ENCODE measurements at regions not wholly inside any gene's neighbourhood (a gene's known extent, or its start where the extent isn't known, plus 50 kb on each side); places are given as distances from the start of the nearest gene placed in this dataset.

GRCh38 chr11:22041039-22041438 is 151.8 kb upstream of the ANO5 start:
- no peaks in the 10 kb centered on the region for H3K36me3 Mint-ChIP-seq (ENCODE audit: low read depth)
- no peak overlapping the region for H3K27ac Mint-ChIP-seq
- H3K9me3 Mint-ChIP-seq = no peaks in the 10 kb centered on the region
- TF ChIP-seq CTCF (IDR thresholded peaks at IDR 0.05; ENCODE audit: unreplicated experiment in 3 of 3) = no peak
- no peaks in the 10 kb centered on the region for H3K4me1 Mint-ChIP-seq
- no peaks in the 10 kb centered on the region for H3K27me3 Mint-ChIP-seq (ENCODE audit: low read depth)
- H3K4me3 Mint-ChIP-seq = no peak overlapping the region

GRCh38 chr11:22042081-22042480 is 150.8 kb upstream of the ANO5 start:
- Mint-ChIP-seq H3K27me3 (ENCODE audit: low read depth) (no peaks in the 10 kb centered on the region), H3K4me1 (no peaks in the 10 kb centered on the region), H3K9me3 (no peaks in the 10 kb centered on the region), H3K36me3 (ENCODE audit: low read depth) (no peaks in the 10 kb centered on the region), H3K4me3 (no peak overlapping the region), H3K27ac (no peak overlapping the region)
- TF ChIP-seq CTCF (IDR thresholded peaks at IDR 0.05; ENCODE audit: unreplicated experiment in 3 of 3) = no peak

- Mint-ChIP-seq H3K4me1 (no peaks in the 10 kb centered on the region), H3K4me3 (no peak overlapping the region), H3K36me3 (ENCODE audit: low read depth) (no peaks in the 10 kb centered on the region), H3K9me3 (no peaks in the 10 kb centered on the region), H3K27ac (no peak overlapping the region), H3K27me3 (ENCODE audit: low read depth) (no peaks in the 10 kb centered on the region)
- TF ChIP-seq CTCF (IDR thresholded peaks at IDR 0.05; ENCODE audit: unreplicated experiment in 3 of 3) = no peak
These were observed 148.8 kb upstream of the ANO5 start for GRCh38 chr11:22044126-22044525.

GRCh38 chr11:22049276-22049675 is 143.6 kb upstream of the ANO5 start:
- Mint-ChIP-seq H3K27me3 (ENCODE audit: low read depth) (no peaks in the 10 kb centered on the region), H3K36me3 (ENCODE audit: low read depth) (no peaks in the 10 kb centered on the region), H3K4me3 (no peak overlapping the region), H3K4me1 (no peaks in the 10 kb centered on the region), H3K27ac (no peak overlapping the region), H3K9me3 (peaks cover 9% of the 10 kb centered on the region)
- no peak for TF ChIP-seq CTCF (IDR thresholded peaks at IDR 0.05; ENCODE audit: unreplicated experiment in 3 of 3)

GRCh38 chr11:22065472-22065871 is 127.4 kb upstream of the ANO5 start:
- Mint-ChIP-seq H3K4me3 (no peak overlapping the region), H3K36me3 (ENCODE audit: low read depth) (no peaks in the 10 kb centered on the region), H3K9me3 (peaks cover 9% of the 10 kb centered on the region), H3K27me3 (ENCODE audit: low read depth) (no peaks in the 10 kb centered on the region), H3K4me1 (no peaks in the 10 kb centered on the region), H3K27ac (no peak overlapping the region)
- no peak for TF ChIP-seq CTCF (IDR thresholded peaks at IDR 0.05; ENCODE audit: unreplicated experiment in 3 of 3)

- Mint-ChIP-seq H3K27ac (no peak overlapping the region), H3K9me3 (peaks cover 13% of the 10 kb centered on the region), H3K4me1 (no peaks in the 10 kb centered on the region), H3K36me3 (ENCODE audit: low read depth) (no peaks in the 10 kb centered on the region), H3K27me3 (ENCODE audit: low read depth) (no peaks in the 10 kb centered on the region), H3K4me3 (no peak overlapping the region)
- TF ChIP-seq CTCF (IDR thresholded peaks at IDR 0.05; ENCODE audit: unreplicated experiment in 3 of 3) = no peak
These were observed 123.0 kb upstream of the ANO5 start for GRCh38 chr11:22069844-22070243.
